Right ventricle myocardium inferior (tissue), 1 donor: ENCODE measurements at regions not wholly inside any gene's neighbourhood (a gene's known extent, or its start where the extent isn't known, plus 50 kb on each side); places are given as distances from the start of the nearest gene placed in this dataset.

Source experiments
- ATAC-seq: fragments of 200-7000 bp; cut with Tn5 transposase; one replicate; pipeline ENCODE4 v1.9.1; 2020; ENCODE audit warnings: mild to moderate bottlenecking, moderate library complexity
- DNase-seq: peaks from one replicate; pipeline ENCODE4 v3.0.0; 2021; ENCODE audit errors: missing footprints
- intact Hi-C: fragments of 100-400 bp; cut with DNase I; formaldehyde crosslinking; loops from one replicate; pipeline ENCODE4 v1.11.0; 2022
- donor health status: DM: no; HTN: yes; CAD: no; lungs with severe emphysema.

DNA sequence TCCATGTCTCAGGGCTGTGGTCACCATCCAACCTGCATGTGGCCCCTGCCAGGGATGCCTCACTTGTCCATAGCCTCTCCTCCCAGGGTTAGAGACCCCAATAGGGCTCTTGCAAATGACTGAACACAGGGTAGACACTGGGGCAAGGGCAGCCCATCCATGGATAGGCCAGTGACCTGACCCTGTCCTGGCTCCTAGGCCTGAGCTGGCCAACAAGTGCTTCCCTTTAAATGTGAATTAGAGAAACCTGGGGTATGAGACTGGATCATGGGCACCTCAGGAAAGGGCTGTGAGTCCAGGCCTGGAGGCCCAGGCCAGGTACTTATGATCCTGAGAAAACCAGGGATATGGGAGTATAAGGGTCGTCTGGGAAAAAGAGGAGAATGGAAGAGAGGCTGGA is 64.5 kb downstream of the COPS8 start:
- DNase-seq (no peak), ATAC-seq (peak; percentile 29)
- intact Hi-C loops = loop anchor here (10.0 kb wide), 1 partner anchor 325 kb away; no protein-coding TSS in a partner anchor

DNA sequence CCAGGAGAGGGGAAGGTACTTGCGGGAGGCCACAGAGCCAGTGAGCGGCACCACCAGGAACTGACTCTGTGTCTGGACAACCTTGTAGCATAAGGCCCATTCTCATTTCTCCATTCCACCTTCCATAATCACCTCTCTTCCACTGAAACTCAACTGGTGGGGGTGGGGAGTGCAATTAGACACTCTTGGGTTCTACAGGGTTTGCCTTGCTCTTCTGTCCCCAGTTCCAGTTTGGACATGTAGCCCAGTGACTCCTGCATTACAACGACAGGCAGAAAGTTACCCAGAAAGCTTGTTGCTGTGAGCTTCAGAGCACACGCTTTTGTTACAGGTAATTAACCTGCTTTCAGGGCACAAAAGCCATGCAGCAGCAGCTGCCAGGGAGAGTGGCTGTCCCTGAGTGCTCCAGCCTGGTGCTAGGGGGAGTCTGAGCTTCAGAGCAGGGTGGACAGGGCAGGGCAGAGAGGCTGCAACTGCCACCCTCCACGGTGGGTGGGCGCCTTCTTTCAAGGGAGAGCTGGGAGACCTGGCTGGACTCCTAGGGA is 65.2 kb downstream of the COPS8 start:
- intact Hi-C loops = loop anchor here (10.0 kb wide), 1 partner anchor 324 kb away; no protein-coding TSS in a partner anchor
- no peak for ATAC-seq
- DNase-seq = no peak

- intact Hi-C loops = loop anchor here (10.0 kb wide), 1 partner anchor 322 kb away; no protein-coding TSS in a partner anchor
- ATAC-seq (no peak), DNase-seq (no peak)
These were observed 66.7 kb downstream of the COPS8 start for GRCh38 chr2:237152361-237152760.

DNA sequence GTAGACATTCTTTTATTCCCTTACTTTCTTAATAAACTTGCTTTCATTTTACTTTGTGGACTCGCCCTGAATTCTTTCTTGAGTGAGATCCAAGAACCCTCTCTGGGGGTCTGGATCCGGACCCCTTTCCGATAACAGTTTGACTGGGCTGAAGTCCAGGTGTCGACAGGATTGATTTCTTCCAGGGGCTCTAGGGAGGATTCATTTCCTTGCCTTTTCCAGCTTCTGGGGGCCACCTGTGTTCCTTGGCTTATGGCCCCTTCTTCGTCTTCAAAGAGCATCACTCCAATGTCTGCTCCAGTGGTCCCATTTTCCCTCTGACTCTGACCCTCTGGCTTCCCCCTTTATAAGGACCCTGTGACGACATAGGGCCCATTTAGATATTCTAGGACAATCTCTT is 67.5 kb downstream of the COPS8 start:
- ATAC-seq = no peak
- no peak for DNase-seq
- intact Hi-C loops = loop anchor here (10.0 kb wide), 1 partner anchor 322 kb away; no protein-coding TSS in a partner anchor

DNA sequence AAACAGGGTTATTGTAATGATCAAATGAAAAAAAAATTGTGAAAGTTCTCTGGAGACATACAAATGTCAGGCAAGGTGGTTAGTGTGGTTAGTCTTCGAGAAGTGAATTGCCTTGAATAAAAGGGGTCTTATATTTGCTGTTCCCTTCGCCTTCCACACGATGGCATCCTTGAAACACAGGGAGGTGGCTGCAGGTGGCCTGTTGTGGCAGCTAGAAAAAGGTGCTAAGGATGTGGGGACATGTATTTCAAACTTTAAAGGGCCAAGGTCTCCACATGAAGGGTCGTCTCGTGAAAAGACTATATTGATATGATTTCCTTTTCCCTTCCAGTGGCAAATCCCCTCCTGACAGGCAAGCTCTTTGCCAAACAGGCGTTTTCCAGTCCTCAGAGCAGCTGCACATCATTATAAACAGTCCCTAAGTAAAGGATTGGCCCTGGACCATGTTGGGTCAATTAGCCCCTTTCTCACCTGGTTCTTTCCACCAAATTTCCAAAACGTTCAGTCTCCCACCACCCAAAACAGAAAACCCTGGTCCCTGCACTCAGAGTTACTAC is 68.5 kb downstream of the COPS8 start:
- no peak for ATAC-seq
- intact Hi-C loops = loop anchor here (10.0 kb wide), 1 partner anchor 321 kb away; no protein-coding TSS in a partner anchor

DNA sequence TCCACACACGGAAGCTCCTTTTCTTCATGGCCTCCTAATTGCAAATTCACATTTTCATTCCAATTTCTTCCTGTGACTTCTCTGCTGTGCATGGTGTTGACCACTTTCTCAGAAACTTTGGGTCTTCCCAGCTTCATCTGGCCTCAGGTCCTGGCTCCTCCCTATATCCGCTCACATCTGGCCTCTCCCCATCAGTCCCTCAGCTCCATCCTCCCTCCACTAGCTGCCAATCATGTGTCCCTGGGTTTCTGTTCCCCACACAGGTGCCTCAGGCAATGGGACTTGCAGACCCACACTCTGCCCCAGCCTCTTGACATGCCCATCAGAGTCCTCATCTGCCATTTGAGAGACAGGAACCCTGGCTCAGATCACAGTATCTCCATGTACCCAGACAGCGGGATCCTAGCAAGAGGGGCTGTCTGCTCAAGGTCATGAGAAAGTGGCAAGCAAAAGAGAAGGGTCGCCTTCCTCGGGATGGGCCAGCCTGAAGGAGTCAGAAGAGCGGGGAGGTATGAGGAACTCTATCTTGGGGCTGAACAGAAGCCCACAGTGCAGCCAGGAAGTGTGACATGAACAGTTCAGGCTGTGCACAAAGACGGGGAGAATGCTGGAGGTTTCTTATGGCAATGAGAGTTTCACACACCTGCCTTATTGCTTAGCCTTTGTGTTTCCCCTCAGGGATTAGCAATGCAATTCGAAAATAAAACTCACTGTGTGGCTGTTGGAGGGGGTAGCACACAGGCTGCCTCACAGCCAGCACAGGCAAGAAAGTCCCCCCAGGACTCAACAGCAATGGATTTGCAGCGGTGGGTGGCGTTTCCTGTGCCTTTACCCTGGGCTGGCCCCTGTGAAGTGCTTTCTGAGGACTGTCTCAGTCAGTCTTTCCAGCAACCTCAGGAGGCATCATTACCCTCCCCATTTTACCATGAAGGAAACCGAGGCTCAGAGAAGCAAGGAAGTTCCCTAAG is 69.5 kb downstream of the COPS8 start:
- ATAC-seq (peak; percentile 20), DNase-seq (no peak)
- intact Hi-C loops = loop anchor here (5.0 to 10.0 kb wide), 2 partner anchors 257 to 320 kb away; partner anchors contain the start of gene COL6A3

More for the DNA sequence above, 68.5 kb downstream of the COPS8 start:
- DNase-seq = no peak

DNA sequence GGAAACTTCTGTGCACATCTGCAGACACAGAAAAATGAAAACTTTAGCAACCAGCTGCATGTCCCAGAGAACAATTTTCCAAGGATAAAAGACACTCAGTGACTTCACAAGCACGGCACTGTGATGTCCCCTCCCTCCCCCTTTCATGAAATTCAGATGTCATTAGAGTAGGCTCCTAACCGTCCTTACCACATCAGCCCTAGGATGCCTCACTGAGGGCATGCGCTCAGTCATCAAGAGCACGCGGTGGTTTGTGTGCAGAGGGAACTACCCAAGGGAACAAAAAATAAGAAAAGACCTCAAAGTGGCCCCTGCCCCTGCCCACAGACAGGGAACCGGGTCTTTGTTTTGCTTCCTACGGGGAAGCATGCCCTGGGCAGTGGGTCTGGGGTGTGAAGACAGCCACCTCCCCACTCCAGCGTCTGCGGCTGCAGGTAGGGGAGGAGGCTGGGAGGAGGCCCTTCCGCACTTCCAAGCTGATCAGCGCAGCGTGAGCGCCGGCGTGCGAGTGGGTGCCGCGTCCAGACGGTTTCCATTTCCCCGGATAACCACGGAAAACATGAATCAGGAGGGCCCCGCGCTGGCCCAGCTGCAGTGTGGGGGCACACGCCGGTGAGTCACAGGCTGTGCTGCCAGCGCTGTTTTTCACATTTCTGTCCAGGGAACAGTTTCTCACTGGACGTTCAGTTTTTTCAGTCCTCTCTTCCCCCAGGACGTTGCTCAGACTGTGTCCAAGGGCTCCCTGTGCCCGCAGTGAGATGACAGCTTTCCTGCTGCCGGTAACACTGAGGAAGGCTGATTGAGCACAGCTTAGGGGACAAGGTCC is 70.6 kb downstream of the COPS8 start:
- intact Hi-C loops = loop anchor here (5.0 to 10.0 kb wide), 2 partner anchors 256 to 319 kb away; partner anchors contain the start of gene COL6A3
- ATAC-seq (peak; percentile 68), DNase-seq (peak; percentile 69)

GRCh38 chr2:237156857-237157779 is 71.4 kb downstream of the COPS8 start:
- DNase-seq (peak; percentile 67), ATAC-seq (no peak)
- intact Hi-C loops = loop anchor here (5.0 to 10.0 kb wide), 2 partner anchors 255 to 318 kb away; partner anchors contain the start of gene COL6A3

DNA sequence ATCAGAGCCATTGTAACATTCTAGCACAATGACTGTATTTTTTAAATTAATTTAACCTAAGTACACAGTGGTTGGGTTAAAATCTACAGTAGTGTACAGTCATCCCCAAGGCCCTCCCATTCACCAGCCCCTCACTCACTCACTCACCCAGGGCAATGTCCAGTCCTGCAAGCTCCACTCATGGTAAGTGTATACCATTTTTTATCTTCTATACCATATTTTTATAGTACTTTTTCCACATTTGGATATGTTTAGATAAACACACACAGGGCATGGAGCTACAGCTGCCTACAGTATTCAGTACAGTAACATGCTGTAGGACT is 72.1 kb downstream of the COPS8 start:
- no peak for DNase-seq
- intact Hi-C loops = loop anchor here (5.0 to 10.0 kb wide), 2 partner anchors 255 to 317 kb away; partner anchors contain the start of gene COL6A3
- ATAC-seq = no peak

GRCh38 chr2:237158194-237158593 is 72.5 kb downstream of the COPS8 start:
- intact Hi-C loops = loop anchor here (5.0 to 10.0 kb wide), 2 partner anchors 254 to 317 kb away; partner anchors contain the start of gene COL6A3

DNA sequence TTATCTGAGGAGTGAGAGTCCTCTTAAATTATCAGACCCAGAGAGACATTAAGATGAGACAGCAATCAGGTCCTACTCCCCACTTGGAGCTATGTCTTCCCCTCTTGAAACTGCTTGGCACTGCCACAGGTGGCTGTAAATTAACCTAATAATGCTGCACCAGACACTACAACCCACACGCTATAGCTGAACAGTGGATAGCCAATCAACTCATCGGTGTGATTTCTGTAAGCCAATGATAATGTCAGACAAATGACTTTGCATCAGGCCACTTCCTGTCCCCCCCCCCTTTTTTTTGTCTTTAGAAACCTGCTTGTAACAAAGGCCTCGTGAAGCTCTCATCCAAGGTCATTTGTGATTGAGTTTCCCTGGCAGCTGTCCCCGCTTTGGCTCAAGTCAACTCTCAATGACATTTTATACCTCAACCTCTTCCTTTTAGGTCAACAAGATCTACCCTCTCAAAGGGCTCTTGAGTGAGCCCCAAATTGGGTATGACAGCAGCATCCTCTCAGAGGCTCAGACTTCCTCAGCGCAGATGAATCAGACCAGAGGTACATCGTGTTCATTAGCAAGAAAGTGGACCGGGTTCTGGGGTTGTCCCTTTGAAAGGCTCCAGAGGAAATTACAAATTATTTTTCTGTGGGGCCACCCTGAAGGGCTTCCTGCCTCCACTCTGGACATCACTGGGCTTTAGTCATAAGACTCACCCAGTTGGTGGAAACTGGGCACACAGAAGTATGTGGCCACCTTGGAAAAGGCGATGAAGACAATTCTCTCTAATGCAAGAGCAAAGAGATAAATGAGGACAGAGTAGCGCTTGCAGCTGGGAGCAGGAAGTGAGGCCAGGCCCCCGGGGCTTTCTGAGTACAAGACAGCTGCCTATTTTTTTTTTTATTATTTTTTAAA is 73.6 kb downstream of the COPS8 start:
- ATAC-seq = no peak
- intact Hi-C loops = loop anchor here (5.0 to 10.0 kb wide), 2 partner anchors 253 to 316 kb away; partner anchors contain the start of gene COL6A3
- DNase-seq = no peak

More at GRCh38 chr2:237158194-237158593, 72.5 kb downstream of the COPS8 start:
- ATAC-seq (no peak), DNase-seq (no peak)

DNA sequence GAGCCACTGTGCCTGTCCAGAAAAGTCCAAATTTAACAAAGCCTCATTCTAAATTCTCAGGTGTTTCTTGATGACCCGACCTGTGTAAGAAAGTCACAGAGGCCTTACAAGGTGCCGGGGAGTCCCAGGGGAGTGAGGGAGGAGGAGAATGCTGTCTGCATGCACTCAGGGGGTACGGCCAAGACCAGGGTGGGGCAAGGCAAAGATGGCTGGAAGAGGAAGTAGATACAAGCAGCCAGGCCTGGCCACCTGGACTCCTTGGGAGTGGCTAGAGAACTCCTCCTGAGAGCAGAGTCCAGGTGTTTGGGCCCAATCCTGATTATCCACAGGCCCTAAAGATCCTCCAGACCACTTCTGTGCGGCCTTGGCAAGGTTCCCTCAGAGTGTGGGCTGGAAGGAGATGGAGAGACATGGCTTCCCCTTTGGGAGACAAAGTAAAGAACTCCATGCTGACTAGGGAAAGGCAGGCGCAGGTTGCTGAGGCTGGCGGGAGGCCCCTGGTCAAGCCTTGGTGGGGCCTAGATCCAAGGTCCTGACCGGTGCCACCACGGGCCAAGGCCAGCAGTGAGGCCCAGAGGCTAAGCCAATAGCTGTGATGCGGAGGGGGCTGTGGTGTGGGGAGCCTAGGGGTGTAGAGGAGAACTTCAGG is 74.7 kb downstream of the COPS8 start:
- ATAC-seq = no peak
- intact Hi-C loops = no loop called here
- DNase-seq = peak; percentile 64

DNA sequence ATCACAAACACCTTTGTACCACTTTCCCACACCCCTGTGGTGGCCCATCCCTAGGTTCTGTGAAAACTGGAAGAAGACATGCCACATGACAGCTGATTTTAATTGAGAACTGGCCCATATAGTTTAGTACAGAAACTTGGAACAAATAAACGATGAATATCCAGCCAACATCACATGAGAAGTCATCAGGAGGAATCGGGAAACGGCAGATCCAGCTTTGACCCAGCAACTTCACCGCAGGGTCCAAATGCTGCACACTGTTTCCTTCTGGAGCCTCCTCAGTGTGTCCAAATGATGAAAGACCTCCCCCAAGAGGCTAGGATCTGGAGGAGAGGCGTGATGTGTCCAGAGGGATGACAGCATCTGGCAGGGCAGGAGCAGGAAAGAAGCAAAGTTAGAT is 75.5 kb downstream of the COPS8 start:
- intact Hi-C loops = no loop called here
- DNase-seq = peak; percentile 73

GRCh38 chr2:237162959-237163358 is 77.3 kb downstream of the COPS8 start:
- ATAC-seq (no peak), DNase-seq (no peak)
- intact Hi-C loops = no loop called here

More for the DNA sequence above, 75.5 kb downstream of the COPS8 start:
- peak; percentile 92 for ATAC-seq

DNA sequence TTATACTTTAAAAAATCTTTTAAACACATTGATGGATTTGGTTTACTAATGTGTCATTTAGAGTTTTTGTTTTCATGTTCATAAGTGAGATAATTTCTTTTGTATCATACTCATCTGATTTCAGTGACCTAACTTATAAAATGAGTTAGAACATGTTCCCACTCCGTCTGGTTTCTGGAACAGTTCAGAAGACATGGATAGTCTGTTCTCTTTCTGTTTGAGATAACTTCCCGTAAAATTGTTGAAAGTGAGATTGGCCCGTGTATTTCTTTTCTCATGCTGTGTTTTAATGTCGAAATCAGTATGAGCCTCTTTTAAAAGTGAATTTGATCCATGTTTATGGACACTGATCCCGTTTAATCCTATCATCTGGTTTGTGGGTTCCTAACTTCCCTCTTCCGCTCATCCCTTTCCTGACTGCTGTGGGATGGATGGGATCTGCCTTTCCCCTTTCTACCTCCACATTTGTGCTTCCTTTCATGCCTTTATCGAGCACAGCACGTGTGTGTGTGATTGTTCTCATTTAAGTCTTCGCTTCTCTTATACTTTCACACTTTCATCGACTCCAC is 78.9 kb downstream of the COPS8 start:
- intact Hi-C loops = no loop called here
- DNase-seq = no peak
- ATAC-seq = peak; percentile 42
